ENCODE measurements at regions not wholly inside any gene's neighbourhood (a gene's known extent, or its start where the extent isn't known, plus 50 kb on each side); places are given as distances from the start of the nearest gene placed in this dataset.
"Not testable (repeated sequence)": the region's sequence is repeated elsewhere in the genome, so short reads cannot be mapped to it uniquely, and the experiment has no call there.

GRCh38 chr3:26145769-26146168, 355.9 kb downstream of the OXSM start:
- DNase-seq (ENCODE audit: low read depth) = no peak

GRCh38 chr3:26157428-26157827, 367.5 kb downstream of the OXSM start:
- not testable (repeated sequence) for DNase-seq (ENCODE audit: low read depth)

GRCh38 chr3:26171006-26171405, 381.1 kb downstream of the OXSM start:
- no peak for DNase-seq (ENCODE audit: low read depth)

GRCh38 chr3:26191556-26191955, 401.7 kb downstream of the OXSM start:
- DNase-seq (ENCODE audit: low read depth) = no peak

- DNase-seq (ENCODE audit: low read depth) = no peak
Observed at GRCh38 chr3:26193558-26193957, 403.7 kb downstream of the OXSM start.

GRCh38 chr3:26196781-26197180, 406.9 kb downstream of the OXSM start:
- no peak for DNase-seq (ENCODE audit: low read depth)

GRCh38 chr3:26198609-26199008, 408.7 kb downstream of the OXSM start:
- DNase-seq (ENCODE audit: low read depth) = no peak

GRCh38 chr3:26202169-26202568, 412.3 kb downstream of the OXSM start:
- no peak for DNase-seq (ENCODE audit: low read depth)

GRCh38 chr3:26205475-26205874, 415.6 kb downstream of the OXSM start:
- no peak for DNase-seq (ENCODE audit: low read depth)

GRCh38 chr3:26208201-26208600, 414.4 kb upstream of the LRRC3B start:
- no peak for DNase-seq (ENCODE audit: low read depth)

GRCh38 chr3:26229801-26230200, 392.8 kb upstream of the LRRC3B start:
- no peak for DNase-seq (ENCODE audit: low read depth)

GRCh38 chr3:26233374-26233773, 389.2 kb upstream of the LRRC3B start:
- DNase-seq (ENCODE audit: low read depth) = no peak

GRCh38 chr3:26236531-26236930, 386.0 kb upstream of the LRRC3B start:
- no peak for DNase-seq (ENCODE audit: low read depth)

GRCh38 chr3:26237036-26237682, 385.4 kb upstream of the LRRC3B start:
- DNase-seq (ENCODE audit: low read depth) = no peak

- DNase-seq (ENCODE audit: low read depth) = not testable (repeated sequence)
Observed at GRCh38 chr3:26244586-26244985, 378.0 kb upstream of the LRRC3B start.

GRCh38 chr3:26245236-26245635, 377.3 kb upstream of the LRRC3B start:
- no peak for DNase-seq (ENCODE audit: low read depth)

GRCh38 chr3:26246901-26247300, 375.7 kb upstream of the LRRC3B start:
- DNase-seq (ENCODE audit: low read depth) = no peak

GRCh38 chr3:26247712-26248111, 374.9 kb upstream of the LRRC3B start:
- DNase-seq (ENCODE audit: low read depth) = no peak

- no peak for DNase-seq (ENCODE audit: low read depth)
Observed at GRCh38 chr3:26252001-26252400, 370.6 kb upstream of the LRRC3B start.

GRCh38 chr3:26256224-26256623, 366.3 kb upstream of the LRRC3B start:
- no peak for DNase-seq (ENCODE audit: low read depth)

- no peak for DNase-seq (ENCODE audit: low read depth)
Observed at GRCh38 chr3:26259176-26259575, 363.4 kb upstream of the LRRC3B start.

GRCh38 chr3:26260139-26260538, 362.4 kb upstream of the LRRC3B start:
- no peak for DNase-seq (ENCODE audit: low read depth)

GRCh38 chr3:26264708-26265107, 357.9 kb upstream of the LRRC3B start:
- no peak for DNase-seq (ENCODE audit: low read depth)

GRCh38 chr3:26271848-26272247, 350.7 kb upstream of the LRRC3B start:
- DNase-seq (ENCODE audit: low read depth) = no peak

- DNase-seq (ENCODE audit: low read depth) = no peak
Observed at GRCh38 chr3:26273196-26273595, 349.4 kb upstream of the LRRC3B start.
